ENCODE measurements at regions not wholly inside any gene's neighbourhood (a gene's known extent, or its start where the extent isn't known, plus 50 kb on each side); places are given as distances from the start of the nearest gene placed in this dataset.

- DNase-seq: no peak
Observed at GRCh38 chr22:48199667-48200066, 1437.2 kb downstream of the TBC1D22A start.

- DNase-seq: no peak
Observed at GRCh38 chr22:48198489-48199459, 1436.3 kb downstream of the TBC1D22A start.

- DNase-seq: no peak
Observed at GRCh38 chr22:48197189-48197690, 1434.8 kb downstream of the TBC1D22A start.

GRCh38 chr22:48192920-48193319, 1430.5 kb downstream of the TBC1D22A start:
- no peak for DNase-seq

- DNase-seq: no peak
Observed at GRCh38 chr22:48192071-48192470, 1429.6 kb downstream of the TBC1D22A start.

- DNase-seq: no peak
Observed at GRCh38 chr22:48188231-48188721, 1425.8 kb downstream of the TBC1D22A start.

GRCh38 chr22:48187356-48187755, 1424.9 kb downstream of the TBC1D22A start:
- DNase-seq: no peak

- no peak for DNase-seq
Observed at GRCh38 chr22:48186146-48186790, 1423.8 kb downstream of the TBC1D22A start.

- no peak for DNase-seq
Observed at GRCh38 chr22:48185071-48186055, 1422.9 kb downstream of the TBC1D22A start.

- DNase-seq: no peak
Observed at GRCh38 chr22:48182846-48183805, 1420.7 kb downstream of the TBC1D22A start.

GRCh38 chr22:48182031-48182430, 1419.6 kb downstream of the TBC1D22A start:
- DNase-seq: no peak

- no peak for DNase-seq
Observed at GRCh38 chr22:48181263-48181955, 1419.0 kb downstream of the TBC1D22A start.

- no peak for DNase-seq
Observed at GRCh38 chr22:48180631-48181030, 1418.2 kb downstream of the TBC1D22A start.

GRCh38 chr22:48179571-48180546, 1417.4 kb downstream of the TBC1D22A start:
- no peak for DNase-seq

- DNase-seq: no peak
Observed at GRCh38 chr22:48178536-48178935, 1416.1 kb downstream of the TBC1D22A start.

GRCh38 chr22:48177631-48178030, 1415.2 kb downstream of the TBC1D22A start:
- no peak for DNase-seq

GRCh38 chr22:48175721-48176120, 1413.3 kb downstream of the TBC1D22A start:
- no peak for DNase-seq

- DNase-seq: no peak
Observed at GRCh38 chr22:48173773-48174160, 1411.3 kb downstream of the TBC1D22A start.

Measured in dermis blood vessel endothelial cell (primary cell).